RWPE1 (cell line): ENCODE measurements at regions not wholly inside any gene's neighbourhood (a gene's known extent, or its start where the extent isn't known, plus 50 kb on each side); places are given as distances from the start of the nearest gene placed in this dataset.

ENCODE experiments used
- CTCF ChIA-PET: fragments of 350-600 bp; sonication (Branson Sonifier 250); formaldehyde crosslinking; extraction: SDS; loops from one replicate; lab custom pipeline; 2021; lab: Yijun Ruan, JAX
- POLR2A ChIA-PET: fragments of 400-600 bp; formaldehyde crosslinking; extraction: SDS; loops from one replicate; lab custom pipeline; 2020; ENCODE audit warnings: antibody characterized with exemption; ENCODE audit not compliant: low non-redundant PET; lab: Yijun Ruan, JAX
- DNase-seq: peaks from one replicate; pipeline ENCODE4 v3.0.0; 2012; ENCODE audit warnings: low spot score
- H3K27ac ChIP-seq: fragments of 450-650 bp; 2 replicates; pipeline ENCODE4 v1.5.1; 2017
- CTCF ChIP-seq: fragments of 450-650 bp; conservative IDR thresholded peaks from 2 replicates; pipeline ENCODE4 v1.5.1; 2017; ENCODE audit warnings: low read depth, mild to moderate bottlenecking

DNA sequence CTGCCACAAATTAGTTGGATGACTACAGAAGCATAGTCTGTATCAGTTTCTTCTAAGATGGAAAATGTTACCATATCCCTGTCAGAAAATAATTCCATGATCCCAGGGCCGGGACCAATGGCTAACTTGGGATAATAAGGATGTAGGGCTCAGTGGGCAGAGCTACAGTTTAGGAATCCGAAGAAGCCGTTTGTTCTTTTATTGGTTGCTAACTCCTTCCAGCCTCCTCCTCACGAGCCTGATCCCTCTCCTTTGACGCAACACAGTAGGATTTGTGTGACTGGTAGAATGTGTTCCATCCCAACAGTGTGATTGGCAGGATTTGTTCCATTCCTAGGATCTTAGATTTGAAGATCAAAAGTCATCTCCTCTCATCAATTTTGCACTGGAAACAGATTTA, 496.9 kb downstream of the AGTPBP1 start:
- TF ChIP-seq CTCF, result no peak
- DNase-seq, result no peak
- ChIA-PET CTCF (no interaction called here), POLR2A (no interaction called here)
- no peak overlapping the region for H3K27ac ChIP-seq

- CTCF ChIA-PET, result no interaction called here
- TF ChIP-seq CTCF, result no peak
- H3K27ac ChIP-seq, result no peak overlapping the region
- POLR2A ChIA-PET, result no interaction called here
- no peak for DNase-seq
Measured at GRCh38 chr9:85243977-85244376, 497.8 kb downstream of the AGTPBP1 start.

- no peak for DNase-seq
- CTCF ChIA-PET, result no interaction called here
- TF ChIP-seq CTCF, result no peak
- H3K27ac ChIP-seq, result no peak overlapping the region
- POLR2A ChIA-PET, result no interaction called here
Measured at GRCh38 chr9:85237478-85237877, 504.3 kb downstream of the AGTPBP1 start.

GRCh38 chr9:85230081-85230480, 511.7 kb downstream of the AGTPBP1 start:
- POLR2A ChIA-PET, result no interaction called here
- CTCF ChIA-PET, result interaction anchor here (0.6 kb wide), 1 partner anchor 47 kb away, joined by 3 read pairs; no protein-coding TSS in a partner anchor
- TF ChIP-seq CTCF, result no peak
- no peak for DNase-seq
- no peak overlapping the region for H3K27ac ChIP-seq

- ChIA-PET POLR2A (no interaction called here), CTCF (interaction anchor here (0.7 kb wide), 1 partner anchor 1874 kb away, joined by 4 read pairs; no protein-coding TSS in a partner anchor)
- TF ChIP-seq CTCF, result no peak
- no peak overlapping the region for H3K27ac ChIP-seq
- no peak for DNase-seq
Measured at GRCh38 chr9:85228111-85228855, 513.5 kb downstream of the AGTPBP1 start.

DNA sequence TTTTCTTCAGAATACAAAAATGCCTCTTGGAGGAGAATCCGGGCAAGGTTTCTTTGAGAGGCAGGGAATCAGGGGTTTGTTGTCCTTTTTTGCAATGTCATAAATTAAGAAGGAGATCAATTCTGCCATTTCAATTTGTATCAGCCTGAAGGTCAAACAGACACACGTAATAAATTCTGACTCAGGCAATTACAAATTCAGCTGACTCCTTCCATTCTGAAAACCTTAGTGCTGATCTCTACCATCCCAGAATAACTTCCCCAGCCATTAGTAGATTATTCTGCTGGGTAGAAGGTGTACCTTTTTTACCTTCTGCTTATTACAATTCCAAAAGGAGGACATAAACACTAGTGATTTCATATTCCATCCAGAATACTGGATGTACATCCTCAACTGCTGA, 516.6 kb downstream of the AGTPBP1 start:
- no peak overlapping the region for H3K27ac ChIP-seq
- DNase-seq, result no peak
- ChIA-PET CTCF (interaction anchor here (0.6 to 0.7 kb wide), 3 partner anchors 82 to 397 kb away, joined by 3 read pairs; no protein-coding TSS in a partner anchor), POLR2A (interaction anchor here (0.6 kb wide), 1 partner anchor 123 kb away, joined by 3 read pairs; no protein-coding TSS in a partner anchor)
- no peak for TF ChIP-seq CTCF
